Ovary (tissue), 3 donors: ENCODE measurements at regions not wholly inside any gene's neighbourhood (a gene's known extent, or its start where the extent isn't known, plus 50 kb on each side); places are given as distances from the start of the nearest gene placed in this dataset.

Experiments
- CTCF ChIP-seq, 3 donors: fragments of 450-650 bp in 2 of 3; fragments of 200-600 bp in 1 of 3; IDR thresholded peaks; one replicate each; pipeline versions ENCODE4 v1.5.1 to v1.8.0; 2016 to 2022; ENCODE audit warnings: antibody characterized with exemption in 3 of 3, mild to moderate bottlenecking in 1 of 3
- EP300 ChIP-seq: sonication (generic); formaldehyde crosslinking; IDR thresholded peaks from one replicate; pipeline ENCODE4 v1.6.1; 2017; ENCODE audit warnings: antibody characterized with exemption
- POLR2A ChIP-seq: fragments of 450-650 bp; IDR thresholded peaks from one replicate; pipeline ENCODE4 v1.6.1; 2017; ENCODE audit warnings: antibody characterized with exemption, mild to moderate bottlenecking, moderate library complexity
- donor health status: DM: no; HTN: no; CAD: no.

DNA sequence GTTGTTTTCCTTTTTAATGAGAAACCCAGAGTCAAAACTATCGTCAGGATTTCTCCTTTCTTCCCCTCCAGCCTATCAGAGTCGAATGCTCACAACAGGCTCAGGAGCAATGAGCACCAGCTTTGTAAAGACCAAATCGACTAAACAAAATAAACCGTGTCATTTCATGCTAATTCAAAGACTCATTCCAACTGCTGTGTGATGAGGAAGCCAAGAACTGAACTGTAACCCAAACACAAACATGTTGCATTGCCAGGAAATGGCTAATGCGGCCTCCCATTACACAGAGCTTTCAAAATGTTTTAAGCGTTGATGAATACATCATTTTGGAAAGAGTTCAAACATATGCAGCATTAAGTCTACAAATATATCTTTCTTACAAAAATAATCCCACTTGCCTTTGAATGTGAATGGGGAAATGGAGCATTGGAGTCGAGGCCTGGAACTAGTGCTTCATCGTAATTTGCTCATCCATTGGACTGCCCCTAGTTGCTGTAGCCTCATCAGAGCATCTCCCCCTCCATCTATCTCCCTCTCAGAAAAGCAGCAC is 349.5 kb downstream of the GXYLT1 start:
- TF ChIP-seq CTCF (IDR thresholded peaks at IDR 0.05) (no peak), POLR2A (no peak), EP300 (no peak)
